ENCODE measurements at regions not wholly inside any gene's neighbourhood (a gene's known extent, or its start where the extent isn't known, plus 50 kb on each side); places are given as distances from the start of the nearest gene placed in this dataset.

GRCh38 chr9:80437825-80438224 lies 866.1 kb downstream of the TLE4 start:
- TF ChIP-seq CTCF (IDR thresholded peaks at IDR 0.05 in 4 of 5, conservative IDR thresholded peaks at IDR 0.05 in 1 of 5): no peak
- no peak for TF ChIP-seq POLR2A (IDR thresholded peaks at IDR 0.05)
